IMR-90 (cell line): ENCODE measurements at regions not wholly inside any gene's neighbourhood (a gene's known extent, or its start where the extent isn't known, plus 50 kb on each side); places are given as distances from the start of the nearest gene placed in this dataset.

Source experiments
- BHLHE40 ChIP-seq: fragments of 150-350 bp; IDR thresholded peaks from 2 replicates; pipeline ENCODE4 v1.6.1; 2016; ENCODE audit warnings: mild to moderate bottlenecking, low read depth, low read length
- CEBPB ChIP-seq: IDR thresholded peaks from 2 replicates; pipeline ENCODE4 v1.6.1; 2012; ENCODE audit warnings: low read depth, low read length, improper control_type of control experiment
- CHD1 ChIP-seq: IDR thresholded peaks from 2 replicates; pipeline ENCODE4 v1.6.1; 2012; ENCODE audit warnings: low read depth, low read length, improper control_type of control experiment
- CTCF ChIP-seq: conservative IDR thresholded peaks from 2 replicates; pipeline ENCODE4 v1.5.1; 2012; ENCODE audit warnings: mild to moderate bottlenecking, low read depth, low read length, improper control_type of control experiment
- FOS ChIP-seq: fragments of 150-350 bp; IDR thresholded peaks from 2 replicates; pipeline ENCODE4 v1.6.1; 2016; ENCODE audit warnings: low read depth, low read length
- MAFK ChIP-seq: IDR thresholded peaks from 2 replicates; pipeline ENCODE4 v1.6.1; 2012; ENCODE audit warnings: low read depth, low read length, improper control_type of control experiment
- MXI1 ChIP-seq: IDR thresholded peaks from 2 replicates; pipeline ENCODE4 v1.6.1; 2012; ENCODE audit warnings: low read depth, mild to moderate bottlenecking, low read length, moderate library complexity, borderline replicate concordance
- NFE2L2 ChIP-seq: fragments of 150-350 bp; IDR thresholded peaks from 2 replicates; pipeline ENCODE4 v1.6.1; 2016; ENCODE audit warnings: low read depth, mild to moderate bottlenecking, low read length
- POLR2A ChIP-seq: IDR thresholded peaks from 2 replicates; pipeline ENCODE4 v1.6.1; 2012; ENCODE audit warnings: mild to moderate bottlenecking, low read depth, low read length
- RAD21 ChIP-seq: IDR thresholded peaks from 2 replicates; pipeline ENCODE4 v1.6.1; 2012; ENCODE audit warnings: low read length, improper control_type of control experiment
- RCOR1 ChIP-seq: IDR thresholded peaks from 2 replicates; pipeline ENCODE4 v1.6.1; 2012; ENCODE audit warnings: mild to moderate bottlenecking, low read length, improper control_type of control experiment; ENCODE audit not compliant: insufficient replicate concordance
- RFX5 ChIP-seq: IDR thresholded peaks from 2 replicates; pipeline ENCODE4 v1.8.0; 2012; ENCODE audit warnings: low read depth, mild to moderate bottlenecking, low read length, moderate library complexity
- USF2 ChIP-seq: fragments of 150-350 bp; IDR thresholded peaks from 2 replicates; pipeline ENCODE4 v1.6.1; 2017; ENCODE audit warnings: mild to moderate bottlenecking, antibody characterized with exemption, low read length, low read depth

- TF ChIP-seq CTCF (no peak), POLR2A (no peak), RAD21 (no peak), BHLHE40 (no peak), NFE2L2 (no peak), RCOR1 (no peak), MAFK (no peak), USF2 (no peak), FOS (no peak), MXI1 (no peak), CHD1 (no peak), RFX5 (no peak), CEBPB (no peak)
Observed at GRCh38 chr15:38721568-38721945, 156.9 kb upstream of the RASGRP1 start.
